ENCODE measurements at regions not wholly inside any gene's neighbourhood (a gene's known extent, or its start where the extent isn't known, plus 50 kb on each side); places are given as distances from the start of the nearest gene placed in this dataset.

DNA sequence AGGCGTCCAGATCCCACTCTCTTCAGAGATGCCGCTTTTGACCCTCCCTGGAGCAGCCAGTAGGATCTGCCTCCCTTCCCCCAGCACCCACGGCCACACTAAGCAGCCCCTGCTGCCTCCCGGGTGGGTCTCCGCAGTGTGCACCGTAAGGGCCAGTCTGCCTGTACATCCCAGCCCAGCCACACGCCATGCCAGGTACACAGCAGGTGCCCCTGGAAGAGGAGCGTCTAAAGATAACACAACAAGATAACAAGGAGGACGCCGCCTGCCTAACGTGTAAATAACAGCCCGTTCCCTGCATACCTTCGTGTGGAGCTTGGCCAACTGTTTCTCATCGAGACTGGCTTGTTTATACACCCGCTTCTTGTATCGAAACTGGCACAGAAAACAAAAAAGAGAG lies 139.4 kb downstream of the SHANK2 start:
- no peak overlapping the region for H3K27ac ChIP-seq (ENCODE audit: low read depth, low read length)
- no peak overlapping the region for H3K9ac ChIP-seq (ENCODE audit: low read length)
- H3K4me3 ChIP-seq (ENCODE audit: low read length), result no peak overlapping the region
- H3K36me3 ChIP-seq (ENCODE audit: control insufficient read depth, insufficient read depth, low read length), result no peaks in the 10 kb centered on the region
- peaks cover 2% of the 10 kb centered on the region for H3K27me3 ChIP-seq (ENCODE audit: control insufficient read depth, insufficient read depth, low read length)
- no peaks in the 10 kb centered on the region for H3K4me1 ChIP-seq (ENCODE audit: control insufficient read depth, insufficient read depth, low read length)

GRCh38 chr11:71112454-71112853 lies 139.9 kb downstream of the SHANK2 start:
- H3K27ac ChIP-seq (ENCODE audit: low read depth, low read length), result no peak overlapping the region
- peaks cover 2% of the 10 kb centered on the region for H3K27me3 ChIP-seq (ENCODE audit: control insufficient read depth, insufficient read depth, low read length)

DNA sequence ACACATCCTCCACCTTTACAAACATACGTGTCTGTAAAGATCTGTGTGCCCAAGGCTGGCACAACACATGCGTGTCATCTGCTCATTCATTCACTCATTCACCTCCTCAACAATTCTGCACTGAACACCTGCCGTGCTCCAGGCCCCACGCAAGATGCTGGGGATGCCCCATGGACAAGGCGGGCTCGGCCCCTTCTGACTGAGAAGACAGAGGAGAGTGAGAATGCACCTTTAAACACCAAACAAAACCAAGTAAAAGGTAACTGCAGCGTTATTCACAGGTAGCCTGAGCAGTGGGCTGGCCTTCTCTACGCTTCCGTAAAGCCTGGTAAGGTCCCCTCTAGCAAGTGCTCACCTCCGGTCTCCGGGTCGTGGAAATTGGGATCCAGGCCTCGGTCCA lies 142.8 kb downstream of the SHANK2 start:
- Histone ChIP-seq H3K9ac (ENCODE audit: low read length) (no peak overlapping the region), H3K27me3 (ENCODE audit: control insufficient read depth, insufficient read depth, low read length) (peaks cover 2% of the 10 kb centered on the region), H3K27ac (ENCODE audit: low read depth, low read length) (no peak overlapping the region), H3K36me3 (ENCODE audit: control insufficient read depth, insufficient read depth, low read length) (no peaks in the 10 kb centered on the region), H3K4me3 (ENCODE audit: low read length) (no peak overlapping the region), H3K4me1 (ENCODE audit: control insufficient read depth, insufficient read depth, low read length) (no peaks in the 10 kb centered on the region)

More at GRCh38 chr11:71112454-71112853, 139.9 kb downstream of the SHANK2 start:
- no peaks in the 10 kb centered on the region for H3K4me1 ChIP-seq (ENCODE audit: control insufficient read depth, insufficient read depth, low read length)
- no peak overlapping the region for H3K9ac ChIP-seq (ENCODE audit: low read length)
- H3K36me3 ChIP-seq (ENCODE audit: control insufficient read depth, insufficient read depth, low read length), result no peaks in the 10 kb centered on the region
- no peak overlapping the region for H3K4me3 ChIP-seq (ENCODE audit: low read length)

- Histone ChIP-seq H3K36me3 (ENCODE audit: control insufficient read depth, insufficient read depth, low read length) (no peaks in the 10 kb centered on the region), H3K4me3 (ENCODE audit: low read length) (no peak overlapping the region), H3K27ac (ENCODE audit: low read depth, low read length) (no peak overlapping the region), H3K4me1 (ENCODE audit: control insufficient read depth, insufficient read depth, low read length) (no peaks in the 10 kb centered on the region), H3K27me3 (ENCODE audit: control insufficient read depth, insufficient read depth, low read length) (peaks cover 2% of the 10 kb centered on the region), H3K9ac (ENCODE audit: low read length) (no peak overlapping the region)
Observed at GRCh38 chr11:71109186-71109585, 143.2 kb downstream of the SHANK2 start.

DNA sequence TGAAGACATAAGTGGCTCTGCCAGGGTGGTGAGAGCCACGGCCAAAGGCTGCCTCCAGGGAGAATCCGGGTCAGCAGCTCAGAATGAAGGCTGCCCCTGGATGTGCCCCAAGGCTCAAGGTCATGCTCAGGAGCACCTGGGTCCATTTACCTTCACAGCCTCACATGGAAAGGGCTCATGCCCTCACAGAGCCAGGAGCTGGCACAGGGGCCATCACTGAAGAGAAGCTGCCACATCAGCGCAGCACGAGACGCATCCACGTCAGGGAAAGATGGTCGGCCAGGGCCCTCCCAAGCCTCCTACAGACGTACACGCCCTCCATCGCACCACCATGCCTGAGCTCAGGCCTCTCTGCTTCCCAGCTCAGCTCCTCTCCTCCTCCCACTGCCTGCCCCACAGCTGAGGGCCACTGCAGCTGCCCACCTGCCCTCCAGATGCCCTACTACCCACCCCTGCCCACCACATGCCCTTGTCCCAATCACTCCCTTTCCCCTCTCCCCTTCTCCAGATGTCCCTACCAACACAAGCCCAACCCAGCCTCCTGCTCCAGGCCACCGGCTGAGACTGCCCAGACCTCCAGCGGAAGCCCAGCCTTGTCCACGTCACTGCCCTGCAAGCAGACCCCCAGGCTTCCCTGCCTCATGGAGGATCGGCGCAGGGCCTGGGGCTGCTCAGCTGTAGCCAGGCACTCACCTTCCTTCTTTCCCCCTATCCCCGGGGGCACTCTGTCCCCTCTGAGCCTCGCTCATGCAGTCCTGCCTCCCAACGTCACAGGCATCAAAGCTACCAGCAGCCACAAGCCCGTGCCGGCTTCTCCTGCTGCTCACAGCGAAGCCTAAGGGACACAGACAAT lies 144.1 kb downstream of the SHANK2 start:
- Histone ChIP-seq H3K27ac (ENCODE audit: low read depth, low read length) (no peak overlapping the region), H3K36me3 (ENCODE audit: control insufficient read depth, insufficient read depth, low read length) (no peaks in the 10 kb centered on the region), H3K27me3 (ENCODE audit: control insufficient read depth, insufficient read depth, low read length) (peaks cover 2% of the 10 kb centered on the region), H3K9ac (ENCODE audit: low read length) (no peak overlapping the region), H3K4me3 (ENCODE audit: low read length) (no peak overlapping the region), H3K4me1 (ENCODE audit: control insufficient read depth, insufficient read depth, low read length) (no peaks in the 10 kb centered on the region)

DNA sequence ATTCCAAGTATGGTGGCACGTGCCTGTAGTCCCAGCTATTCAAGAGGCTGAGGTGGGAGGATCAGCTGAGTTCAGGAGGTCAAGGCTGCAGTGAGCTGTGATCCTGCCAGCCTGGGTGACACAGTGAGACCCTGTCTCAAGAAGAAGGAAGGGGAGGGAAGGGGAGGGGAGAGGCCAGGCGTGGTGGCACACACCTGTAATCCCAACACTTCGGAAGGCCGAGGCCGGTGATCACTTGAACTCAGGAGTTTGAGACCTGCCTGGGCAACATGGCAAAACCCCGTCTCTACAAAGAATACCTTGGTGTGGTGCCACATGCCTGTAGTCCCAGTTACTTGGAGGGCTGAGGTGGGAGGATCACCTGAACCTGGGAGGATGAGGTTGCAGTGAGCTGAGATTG lies 145.7 kb downstream of the SHANK2 start:
- Histone ChIP-seq H3K4me3 (ENCODE audit: low read length) (no peak overlapping the region), H3K36me3 (ENCODE audit: control insufficient read depth, insufficient read depth, low read length) (no peaks in the 10 kb centered on the region), H3K27me3 (ENCODE audit: control insufficient read depth, insufficient read depth, low read length) (peaks cover 2% of the 10 kb centered on the region), H3K4me1 (ENCODE audit: control insufficient read depth, insufficient read depth, low read length) (no peaks in the 10 kb centered on the region), H3K9ac (ENCODE audit: low read length) (no peak overlapping the region), H3K27ac (ENCODE audit: low read depth, low read length) (no peak overlapping the region)

DNA sequence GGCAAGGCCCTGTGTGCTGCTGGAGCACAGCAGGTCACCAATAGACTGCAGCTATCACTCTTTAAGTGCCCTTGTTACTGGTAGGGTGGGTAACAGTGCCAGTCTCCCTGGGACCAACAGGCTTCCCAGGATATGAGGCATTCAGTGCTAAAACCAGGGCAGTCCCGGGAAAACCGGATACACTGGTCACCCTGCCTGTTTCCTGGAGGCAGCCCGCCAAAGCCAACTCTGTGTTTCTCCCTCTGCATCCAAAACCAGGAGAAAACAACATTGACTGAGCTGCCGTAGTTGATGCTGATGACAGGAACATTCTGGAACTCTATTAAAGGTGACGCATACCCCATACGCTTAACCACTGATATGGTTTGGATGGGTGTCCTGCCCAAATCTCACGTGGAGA lies 149.1 kb downstream of the SHANK2 start:
- no peaks in the 10 kb centered on the region for H3K4me1 ChIP-seq (ENCODE audit: control insufficient read depth, insufficient read depth, low read length)
- H3K27ac ChIP-seq (ENCODE audit: low read depth, low read length), result no peak overlapping the region
- no peak overlapping the region for H3K9ac ChIP-seq (ENCODE audit: low read length)
- H3K27me3 ChIP-seq (ENCODE audit: control insufficient read depth, insufficient read depth, low read length), result no peaks in the 10 kb centered on the region
- H3K4me3 ChIP-seq (ENCODE audit: low read length), result no peak overlapping the region
- no peaks in the 10 kb centered on the region for H3K36me3 ChIP-seq (ENCODE audit: control insufficient read depth, insufficient read depth, low read length)

DNA sequence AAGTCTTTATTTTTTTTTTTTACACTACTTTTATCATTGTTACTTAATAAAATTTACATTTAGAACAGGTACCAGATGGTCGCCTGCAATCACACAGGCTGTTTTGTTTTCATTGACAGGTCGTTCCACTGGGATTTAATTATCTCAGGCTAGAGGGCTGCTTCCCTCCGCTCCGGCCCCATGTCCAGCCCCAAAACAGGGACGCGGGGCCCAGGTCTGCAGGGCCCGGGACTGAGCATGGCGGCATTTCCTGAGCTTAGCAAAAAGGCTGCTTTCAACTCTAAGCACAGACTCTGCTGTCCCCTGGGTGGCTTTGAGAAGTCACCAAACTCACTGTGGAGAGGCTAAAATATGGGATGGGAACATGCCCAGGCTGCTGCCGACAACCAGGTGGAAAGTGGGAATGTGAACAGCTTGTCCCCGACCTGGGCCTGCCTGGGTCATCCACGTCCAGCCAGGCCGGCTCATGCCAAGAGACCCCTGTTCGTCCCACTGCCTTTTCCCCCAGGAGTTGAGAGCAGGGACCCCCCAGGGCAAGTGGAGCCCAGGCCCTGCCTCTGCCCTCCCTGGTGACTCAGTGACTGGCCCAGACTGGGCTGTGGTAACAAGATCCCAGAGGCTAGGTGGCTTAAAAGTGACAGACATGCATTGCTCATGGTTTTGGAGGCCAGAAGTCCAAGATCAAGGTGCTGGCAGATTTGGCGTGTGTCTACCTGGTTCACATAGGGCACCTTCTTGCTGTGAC lies 150.0 kb downstream of the SHANK2 start:
- no peaks in the 10 kb centered on the region for H3K4me1 ChIP-seq (ENCODE audit: control insufficient read depth, insufficient read depth, low read length)
- no peak overlapping the region for H3K4me3 ChIP-seq (ENCODE audit: low read length)
- H3K36me3 ChIP-seq (ENCODE audit: control insufficient read depth, insufficient read depth, low read length), result no peaks in the 10 kb centered on the region
- no peaks in the 10 kb centered on the region for H3K27me3 ChIP-seq (ENCODE audit: control insufficient read depth, insufficient read depth, low read length)
- H3K9ac ChIP-seq (ENCODE audit: low read length), result no peak overlapping the region
- no peak overlapping the region for H3K27ac ChIP-seq (ENCODE audit: low read depth, low read length)

GRCh38 chr11:71101606-71102005 lies 150.8 kb downstream of the SHANK2 start:
- Histone ChIP-seq H3K36me3 (ENCODE audit: control insufficient read depth, insufficient read depth, low read length) (no peaks in the 10 kb centered on the region), H3K27ac (ENCODE audit: low read depth, low read length) (no peak overlapping the region), H3K4me3 (ENCODE audit: low read length) (no peak overlapping the region), H3K9ac (ENCODE audit: low read length) (no peak overlapping the region), H3K4me1 (ENCODE audit: control insufficient read depth, insufficient read depth, low read length) (no peaks in the 10 kb centered on the region), H3K27me3 (ENCODE audit: control insufficient read depth, insufficient read depth, low read length) (no peaks in the 10 kb centered on the region)

GRCh38 chr11:71101046-71101445 lies 151.3 kb downstream of the SHANK2 start:
- H3K27ac ChIP-seq (ENCODE audit: low read depth, low read length), result no peak overlapping the region
- H3K27me3 ChIP-seq (ENCODE audit: control insufficient read depth, insufficient read depth, low read length), result no peaks in the 10 kb centered on the region
- H3K4me1 ChIP-seq (ENCODE audit: control insufficient read depth, insufficient read depth, low read length), result no peaks in the 10 kb centered on the region
- no peak overlapping the region for H3K4me3 ChIP-seq (ENCODE audit: low read length)
- no peak overlapping the region for H3K9ac ChIP-seq (ENCODE audit: low read length)
- no peaks in the 10 kb centered on the region for H3K36me3 ChIP-seq (ENCODE audit: control insufficient read depth, insufficient read depth, low read length)

DNA sequence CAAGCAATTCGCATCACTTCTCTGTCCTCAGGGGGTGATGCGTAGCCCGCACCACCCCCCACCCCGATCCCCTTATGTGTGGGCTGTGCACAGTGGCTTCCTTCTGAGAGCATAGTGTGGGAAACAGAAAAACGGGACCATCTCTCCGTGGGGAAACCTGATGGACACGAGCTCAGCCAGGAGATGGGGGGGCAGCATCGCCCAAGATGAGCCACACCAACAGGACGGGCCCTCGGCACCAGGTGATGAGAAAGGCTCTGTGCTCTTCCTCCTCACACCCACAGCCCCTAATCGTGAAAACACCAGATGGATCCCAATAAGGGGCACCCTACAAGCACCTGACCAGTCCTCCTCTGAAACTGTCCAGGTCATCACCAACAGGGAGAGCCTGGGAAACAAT lies 153.6 kb downstream of the SHANK2 start:
- Histone ChIP-seq H3K9ac (ENCODE audit: low read length) (no peak overlapping the region), H3K27ac (ENCODE audit: low read depth, low read length) (no peak overlapping the region), H3K4me1 (ENCODE audit: control insufficient read depth, insufficient read depth, low read length) (no peaks in the 10 kb centered on the region), H3K27me3 (ENCODE audit: control insufficient read depth, insufficient read depth, low read length) (no peaks in the 10 kb centered on the region), H3K36me3 (ENCODE audit: control insufficient read depth, insufficient read depth, low read length) (no peaks in the 10 kb centered on the region), H3K4me3 (ENCODE audit: low read length) (no peak overlapping the region)

- Histone ChIP-seq H3K27me3 (ENCODE audit: control insufficient read depth, insufficient read depth, low read length) (no peaks in the 10 kb centered on the region), H3K4me1 (ENCODE audit: control insufficient read depth, insufficient read depth, low read length) (no peaks in the 10 kb centered on the region), H3K36me3 (ENCODE audit: control insufficient read depth, insufficient read depth, low read length) (no peaks in the 10 kb centered on the region)
Observed at GRCh38 chr11:71097506-71098240, 154.7 kb downstream of the SHANK2 start.

More at GRCh38 chr11:71097506-71098240, 154.7 kb downstream of the SHANK2 start:
- Histone ChIP-seq H3K4me3 (ENCODE audit: low read length) (no peak overlapping the region), H3K9ac (ENCODE audit: low read length) (no peak overlapping the region), H3K27ac (ENCODE audit: low read depth, low read length) (no peak overlapping the region)

Data from rectal smooth muscle tissue (tissue), 1 donor.